ENCODE measurements at regions not wholly inside any gene's neighbourhood (a gene's known extent, or its start where the extent isn't known, plus 50 kb on each side); places are given as distances from the start of the nearest gene placed in this dataset.

DNA sequence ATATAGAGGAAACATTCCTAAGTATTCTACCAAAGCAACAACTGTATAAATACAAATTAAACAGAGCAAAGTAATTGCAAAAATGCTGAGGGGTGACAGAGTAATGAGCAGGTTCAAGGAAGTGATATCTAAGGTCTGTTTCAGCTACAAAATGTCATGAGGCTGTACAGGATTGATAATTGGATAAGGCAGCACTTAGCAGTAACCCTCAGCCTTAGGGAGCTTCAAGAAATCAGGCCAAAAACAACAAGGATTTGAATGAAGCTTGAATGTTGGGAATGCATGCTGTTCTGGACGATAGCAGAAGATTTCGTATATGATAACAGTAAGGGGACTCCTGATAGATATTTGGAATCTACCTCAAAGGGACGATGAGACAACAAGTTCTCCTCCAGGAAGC is 142.0 kb upstream of the MMADHC start:
- H3K36me3 ChIP-seq (ENCODE audit: control insufficient read depth, insufficient read depth, low read length), result no peaks in the 10 kb centered on the region
- DNase-seq (ENCODE audit: low read depth in 2 of 2), result no peak
- H4K20me1 ChIP-seq (ENCODE audit: control insufficient read depth, extremely low read depth, insufficient read depth, low read length), result no peaks in the 10 kb centered on the region
- no peaks in the 10 kb centered on the region for H3K27me3 ChIP-seq (ENCODE audit: control insufficient read depth, insufficient read depth, low read length)
- no peak overlapping the region for H2AFZ ChIP-seq (ENCODE audit: low read length)
- TF ChIP-seq, protein P1, sequence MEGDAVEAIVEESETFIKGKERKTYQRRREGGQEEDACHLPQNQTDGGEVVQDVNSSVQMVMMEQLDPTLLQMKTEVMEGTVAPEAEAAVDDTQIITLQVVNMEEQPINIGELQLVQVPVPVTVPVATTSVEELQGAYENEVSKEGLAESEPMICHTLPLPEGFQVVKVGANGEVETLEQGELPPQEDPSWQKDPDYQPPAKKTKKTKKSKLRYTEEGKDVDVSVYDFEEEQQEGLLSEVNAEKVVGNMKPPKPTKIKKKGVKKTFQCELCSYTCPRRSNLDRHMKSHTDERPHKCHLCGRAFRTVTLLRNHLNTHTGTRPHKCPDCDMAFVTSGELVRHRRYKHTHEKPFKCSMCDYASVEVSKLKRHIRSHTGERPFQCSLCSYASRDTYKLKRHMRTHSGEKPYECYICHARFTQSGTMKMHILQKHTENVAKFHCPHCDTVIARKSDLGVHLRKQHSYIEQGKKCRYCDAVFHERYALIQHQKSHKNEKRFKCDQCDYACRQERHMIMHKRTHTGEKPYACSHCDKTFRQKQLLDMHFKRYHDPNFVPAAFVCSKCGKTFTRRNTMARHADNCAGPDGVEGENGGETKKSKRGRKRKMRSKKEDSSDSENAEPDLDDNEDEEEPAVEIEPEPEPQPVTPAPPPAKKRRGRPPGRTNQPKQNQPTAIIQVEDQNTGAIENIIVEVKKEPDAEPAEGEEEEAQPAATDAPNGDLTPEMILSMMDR (conservative IDR thresholded peaks at IDR 0.05 in 1 of 2, IDR thresholded peaks at IDR 0.05 in 1 of 2; ENCODE audit: low read depth in 1 of 2, low read length in 2 of 2), result no peak
- TF ChIP-seq EZH2 (IDR thresholded peaks at IDR 0.05; ENCODE audit: low read length, missing control alignments), result no peak
- no peak overlapping the region for H3K27ac ChIP-seq (ENCODE audit: insufficient read depth, low read length)
- H3K9ac ChIP-seq (ENCODE audit: insufficient read depth, low read length), result no peak overlapping the region
- H3K4me2 ChIP-seq (ENCODE audit: extremely low read depth, insufficient read depth, low read length), result no peak overlapping the region
- H3K9me3 ChIP-seq (ENCODE audit: control insufficient read depth, insufficient read depth, low read depth, low read length), result no peaks in the 10 kb centered on the region
- H3K4me3 ChIP-seq (replicated peaks in 1 of 4; ENCODE audit: control extremely low read depth in 1 of 4, insufficient read depth in 1 of 4, low read depth in 3 of 4, low read length in 4 of 4), result no peak overlapping the region
- H3K79me2 ChIP-seq (ENCODE audit: control insufficient read depth, insufficient read depth, low read length), result no peaks in the 10 kb centered on the region
- H3K4me1 ChIP-seq (ENCODE audit: control insufficient read depth, extremely low read depth, insufficient read depth, low read length), result peaks cover 3% of the 10 kb centered on the region

DNA sequence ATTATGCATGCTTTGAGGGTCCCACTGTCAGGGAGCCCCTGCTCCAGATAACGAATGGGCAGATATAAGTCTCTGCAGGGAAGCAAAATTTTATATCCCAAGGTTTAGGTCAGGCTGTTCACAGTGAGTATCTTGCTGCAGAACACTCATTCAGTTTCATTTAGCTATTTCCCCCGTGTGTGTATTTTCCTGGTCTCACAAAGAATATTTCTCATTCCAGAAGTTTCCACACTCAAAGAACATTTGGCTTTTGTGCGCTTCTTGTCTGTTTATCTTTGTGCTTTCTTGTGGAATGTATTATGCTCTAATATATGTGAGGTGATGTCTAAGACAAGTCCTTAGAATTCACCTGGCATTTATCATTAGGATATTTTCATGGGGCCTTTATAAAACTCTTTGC is 140.4 kb upstream of the MMADHC start:
- Histone ChIP-seq H3K79me2 (ENCODE audit: control insufficient read depth, insufficient read depth, low read length) (no peaks in the 10 kb centered on the region), H2AFZ (ENCODE audit: low read length) (no peak overlapping the region), H3K4me2 (ENCODE audit: extremely low read depth, insufficient read depth, low read length) (no peak overlapping the region), H3K27me3 (ENCODE audit: control insufficient read depth, insufficient read depth, low read length) (no peaks in the 10 kb centered on the region), H3K36me3 (ENCODE audit: control insufficient read depth, insufficient read depth, low read length) (no peaks in the 10 kb centered on the region), H3K9ac (ENCODE audit: insufficient read depth, low read length) (no peak overlapping the region), H4K20me1 (ENCODE audit: control insufficient read depth, extremely low read depth, insufficient read depth, low read length) (no peaks in the 10 kb centered on the region), H3K4me1 (ENCODE audit: control insufficient read depth, extremely low read depth, insufficient read depth, low read length) (peaks cover 3% of the 10 kb centered on the region), H3K27ac (ENCODE audit: insufficient read depth, low read length) (no peak overlapping the region), H3K4me3 (replicated peaks in 1 of 4; ENCODE audit: control extremely low read depth in 1 of 4, insufficient read depth in 1 of 4, low read depth in 3 of 4, low read length in 4 of 4) (no peak overlapping the region), H3K9me3 (ENCODE audit: control insufficient read depth, insufficient read depth, low read depth, low read length) (no peaks in the 10 kb centered on the region)
- peak in 1 of 2 donors; percentile 54 for DNase-seq (ENCODE audit: low read depth in 2 of 2)
- TF ChIP-seq, protein P1 (conservative IDR thresholded peaks at IDR 0.05 in 1 of 2, IDR thresholded peaks at IDR 0.05 in 1 of 2; ENCODE audit: low read depth in 1 of 2, low read length in 2 of 2), result no peak
- no peak for TF ChIP-seq EZH2 (IDR thresholded peaks at IDR 0.05; ENCODE audit: low read length, missing control alignments)

DNA sequence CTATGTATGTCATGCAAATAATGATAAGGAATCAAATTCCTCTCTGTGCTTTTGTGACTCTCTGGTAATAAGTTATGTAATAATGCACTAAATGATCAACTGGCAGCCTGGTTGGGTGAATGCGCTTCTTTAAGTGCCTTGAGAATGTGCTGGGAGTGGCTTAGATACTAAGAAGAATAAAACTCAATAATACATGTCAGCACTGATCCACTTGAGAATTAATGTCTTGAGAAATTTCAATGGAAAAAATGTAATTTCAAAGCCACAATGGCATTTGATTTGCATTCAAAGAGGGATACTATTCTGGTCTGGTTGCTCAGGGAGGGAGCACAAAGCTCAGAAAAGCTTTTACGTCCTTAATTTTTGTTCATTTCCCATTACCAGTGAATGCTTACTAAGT is 137.7 kb upstream of the MMADHC start:
- no peak for TF ChIP-seq EZH2 (IDR thresholded peaks at IDR 0.05; ENCODE audit: low read length, missing control alignments)
- TF ChIP-seq, protein P1 (conservative IDR thresholded peaks at IDR 0.05 in 1 of 2, IDR thresholded peaks at IDR 0.05 in 1 of 2; ENCODE audit: low read depth in 1 of 2, low read length in 2 of 2), result no peak
- Histone ChIP-seq H2AFZ (ENCODE audit: low read length) (no peak overlapping the region), H3K27ac (ENCODE audit: insufficient read depth, low read length) (no peak overlapping the region), H3K4me2 (ENCODE audit: extremely low read depth, insufficient read depth, low read length) (no peak overlapping the region), H4K20me1 (ENCODE audit: control insufficient read depth, extremely low read depth, insufficient read depth, low read length) (no peaks in the 10 kb centered on the region), H3K4me1 (ENCODE audit: control insufficient read depth, extremely low read depth, insufficient read depth, low read length) (no peaks in the 10 kb centered on the region), H3K79me2 (ENCODE audit: control insufficient read depth, insufficient read depth, low read length) (no peaks in the 10 kb centered on the region), H3K9me3 (ENCODE audit: control insufficient read depth, insufficient read depth, low read depth, low read length) (no peaks in the 10 kb centered on the region), H3K4me3 (replicated peaks in 1 of 4; ENCODE audit: control extremely low read depth in 1 of 4, insufficient read depth in 1 of 4, low read depth in 3 of 4, low read length in 4 of 4) (no peak overlapping the region), H3K27me3 (ENCODE audit: control insufficient read depth, insufficient read depth, low read length) (no peaks in the 10 kb centered on the region), H3K36me3 (ENCODE audit: control insufficient read depth, insufficient read depth, low read length) (no peaks in the 10 kb centered on the region), H3K9ac (ENCODE audit: insufficient read depth, low read length) (no peak overlapping the region)
- DNase-seq (ENCODE audit: low read depth in 2 of 2), result no peak

All from fibroblast of lung (primary cell).